ENCODE measurements at regions not wholly inside any gene's neighbourhood (a gene's known extent, or its start where the extent isn't known, plus 50 kb on each side); places are given as distances from the start of the nearest gene placed in this dataset.

- TF ChIP-seq CTCF (IDR thresholded peaks at IDR 0.05) (no peak), POLR2A (IDR thresholded peaks at IDR 0.05) (no peak), POLR2AphosphoS5 (IDR thresholded peaks at IDR 0.05; ENCODE audit: insufficient read depth in 1 of 2, low read depth in 1 of 2) (no peak)
These were observed 74.2 kb upstream of the PROK2 start for GRCh38 chr3:71859123-71859519.

Measured in vagina (tissue), 2 donors.